Hepatocyte (in vitro differentiated cells): ENCODE measurements at regions not wholly inside any gene's neighbourhood (a gene's known extent, or its start where the extent isn't known, plus 50 kb on each side); places are given as distances from the start of the nearest gene placed in this dataset.

Source experiments
- EZH2phosphoT487 ChIP-seq: fragments of 200-600 bp; sonication (generic); IDR thresholded peaks from one replicate; pipeline ENCODE4 v1.6.1; 2018; ENCODE audit warnings: antibody characterized with exemption, mild to moderate bottlenecking, low read depth, moderate library complexity; ENCODE audit not compliant: unreplicated experiment, severe bottlenecking
- TF ChIP-seq, protein P1 (sequence below): fragments of 200-600 bp; sonication (generic); IDR thresholded peaks from 2 replicates; pipeline ENCODE4 v1.5.1; 2016; ENCODE audit warnings: antibody characterized with exemption, mild to moderate bottlenecking; ENCODE audit not compliant: poor library complexity

DNA sequence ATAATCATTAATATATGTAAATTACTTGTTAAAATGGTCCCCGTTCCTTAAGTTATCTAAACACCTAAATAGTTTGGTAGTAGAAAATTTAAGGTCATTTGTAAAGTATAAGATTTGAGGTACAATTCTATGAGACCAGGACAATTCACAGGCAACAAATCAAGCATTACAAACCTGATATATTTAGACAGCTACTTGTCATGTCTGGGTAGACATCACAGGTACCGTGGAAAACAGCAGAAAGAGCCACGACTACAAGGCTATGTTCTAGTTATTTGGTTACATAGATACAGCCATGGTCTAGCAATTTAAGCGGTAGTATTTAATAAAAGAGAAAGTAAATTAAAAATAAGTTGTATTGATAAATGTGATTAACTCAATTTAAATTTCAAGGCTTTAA, 393.1 kb upstream of the ID4 start:
- TF ChIP-seq EZH2phosphoT487: no peak
- TF ChIP-seq, protein P1, sequence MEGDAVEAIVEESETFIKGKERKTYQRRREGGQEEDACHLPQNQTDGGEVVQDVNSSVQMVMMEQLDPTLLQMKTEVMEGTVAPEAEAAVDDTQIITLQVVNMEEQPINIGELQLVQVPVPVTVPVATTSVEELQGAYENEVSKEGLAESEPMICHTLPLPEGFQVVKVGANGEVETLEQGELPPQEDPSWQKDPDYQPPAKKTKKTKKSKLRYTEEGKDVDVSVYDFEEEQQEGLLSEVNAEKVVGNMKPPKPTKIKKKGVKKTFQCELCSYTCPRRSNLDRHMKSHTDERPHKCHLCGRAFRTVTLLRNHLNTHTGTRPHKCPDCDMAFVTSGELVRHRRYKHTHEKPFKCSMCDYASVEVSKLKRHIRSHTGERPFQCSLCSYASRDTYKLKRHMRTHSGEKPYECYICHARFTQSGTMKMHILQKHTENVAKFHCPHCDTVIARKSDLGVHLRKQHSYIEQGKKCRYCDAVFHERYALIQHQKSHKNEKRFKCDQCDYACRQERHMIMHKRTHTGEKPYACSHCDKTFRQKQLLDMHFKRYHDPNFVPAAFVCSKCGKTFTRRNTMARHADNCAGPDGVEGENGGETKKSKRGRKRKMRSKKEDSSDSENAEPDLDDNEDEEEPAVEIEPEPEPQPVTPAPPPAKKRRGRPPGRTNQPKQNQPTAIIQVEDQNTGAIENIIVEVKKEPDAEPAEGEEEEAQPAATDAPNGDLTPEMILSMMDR: no peak
